OCI-LY1 (cell line): ENCODE measurements at regions not wholly inside any gene's neighbourhood (a gene's known extent, or its start where the extent isn't known, plus 50 kb on each side); places are given as distances from the start of the nearest gene placed in this dataset.

Experiments used
- EZH2 ChIP-seq: fragments of 200-600 bp; sonication (generic), shearing (Covaris generic); IDR thresholded peaks from 2 replicates; pipeline ENCODE4 v1.8.0; 2017; ENCODE audit warnings: borderline replicate concordance, mixed run types, mild to moderate bottlenecking, antibody characterized with exemption, low read length, moderate library complexity, mixed read lengths
- TF ChIP-seq, protein P1 (sequence below): fragments of 200-600 bp; sonication (generic), shearing (Covaris generic); IDR thresholded peaks from 2 replicates; pipeline ENCODE4 v1.5.1; 2017; ENCODE audit warnings: mild to moderate bottlenecking, antibody characterized with exemption, low read length, moderate library complexity, mixed read lengths

DNA sequence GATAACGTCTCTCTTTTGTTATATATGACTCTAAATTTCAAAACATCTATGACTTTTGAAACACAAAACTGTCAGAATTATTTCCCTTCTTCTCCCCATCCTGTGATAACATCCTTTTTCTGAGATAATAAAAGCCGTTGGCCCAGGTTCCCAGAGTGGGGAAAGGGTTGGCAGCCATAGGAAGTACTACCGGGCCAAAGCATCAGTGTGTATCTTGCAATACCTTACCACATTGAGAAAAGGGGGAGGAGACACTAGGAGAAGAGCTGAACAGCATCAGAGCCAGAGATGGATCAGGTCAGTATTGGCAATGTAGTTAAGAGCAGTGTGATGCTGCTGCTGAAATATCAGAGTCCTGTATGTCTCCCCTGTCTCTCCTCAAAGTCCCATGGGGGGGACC lies 210.0 kb upstream of the PROK2 start:
- TF ChIP-seq, protein P1, sequence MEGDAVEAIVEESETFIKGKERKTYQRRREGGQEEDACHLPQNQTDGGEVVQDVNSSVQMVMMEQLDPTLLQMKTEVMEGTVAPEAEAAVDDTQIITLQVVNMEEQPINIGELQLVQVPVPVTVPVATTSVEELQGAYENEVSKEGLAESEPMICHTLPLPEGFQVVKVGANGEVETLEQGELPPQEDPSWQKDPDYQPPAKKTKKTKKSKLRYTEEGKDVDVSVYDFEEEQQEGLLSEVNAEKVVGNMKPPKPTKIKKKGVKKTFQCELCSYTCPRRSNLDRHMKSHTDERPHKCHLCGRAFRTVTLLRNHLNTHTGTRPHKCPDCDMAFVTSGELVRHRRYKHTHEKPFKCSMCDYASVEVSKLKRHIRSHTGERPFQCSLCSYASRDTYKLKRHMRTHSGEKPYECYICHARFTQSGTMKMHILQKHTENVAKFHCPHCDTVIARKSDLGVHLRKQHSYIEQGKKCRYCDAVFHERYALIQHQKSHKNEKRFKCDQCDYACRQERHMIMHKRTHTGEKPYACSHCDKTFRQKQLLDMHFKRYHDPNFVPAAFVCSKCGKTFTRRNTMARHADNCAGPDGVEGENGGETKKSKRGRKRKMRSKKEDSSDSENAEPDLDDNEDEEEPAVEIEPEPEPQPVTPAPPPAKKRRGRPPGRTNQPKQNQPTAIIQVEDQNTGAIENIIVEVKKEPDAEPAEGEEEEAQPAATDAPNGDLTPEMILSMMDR: no peak
- no peak for TF ChIP-seq EZH2
